HG03066 (cell line): ENCODE measurements at regions not wholly inside any gene's neighbourhood (a gene's known extent, or its start where the extent isn't known, plus 50 kb on each side); places are given as distances from the start of the nearest gene placed in this dataset.
"Not testable (repeated sequence)": the region's sequence is repeated elsewhere in the genome, so short reads cannot be mapped to it uniquely, and the experiment has no call there.

Source experiments
- ATAC-seq: cut with Tn5 transposase; IDR thresholded peaks from one replicate; pipeline ENCODE4 v1.9.1; 2021; ENCODE audit warnings: low read depth; ENCODE audit not compliant: unreplicated experiment

DNA sequence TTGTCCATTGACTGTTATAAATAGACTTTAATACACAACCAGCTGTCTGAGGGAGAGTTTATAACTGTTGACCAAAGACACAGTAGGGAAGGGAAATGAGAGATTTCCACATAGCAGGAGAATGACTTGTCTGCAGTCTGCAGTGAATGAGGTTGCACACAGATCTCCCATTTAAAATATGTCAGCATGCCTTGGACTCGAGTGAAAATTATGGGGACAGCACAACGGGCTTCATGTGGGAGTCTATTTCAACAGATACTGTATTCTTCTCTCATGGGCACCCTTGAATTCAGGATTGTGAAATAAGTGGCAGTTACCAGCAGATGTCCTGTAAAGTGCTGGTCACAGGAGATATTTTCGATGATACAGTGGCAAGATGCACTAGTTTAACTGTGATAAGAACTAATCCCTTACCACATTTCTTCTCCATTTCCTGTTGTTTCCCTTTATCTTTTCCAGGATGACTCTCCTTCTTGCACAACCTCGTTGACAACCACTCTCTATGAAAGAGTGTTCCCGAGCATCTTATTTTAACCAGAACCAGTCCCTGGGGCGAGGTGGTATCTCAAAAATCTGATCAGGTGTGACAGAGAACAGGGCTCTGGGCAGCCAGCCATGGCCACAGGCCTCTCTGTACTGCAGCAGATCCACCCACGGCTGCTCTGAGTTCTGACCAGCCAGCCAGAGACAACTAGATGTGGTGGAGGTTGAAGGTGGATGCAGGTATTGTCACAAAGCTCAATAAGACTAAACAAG is 51.5 kb upstream of the MAP3K1 start:
- ATAC-seq, result no peak

DNA sequence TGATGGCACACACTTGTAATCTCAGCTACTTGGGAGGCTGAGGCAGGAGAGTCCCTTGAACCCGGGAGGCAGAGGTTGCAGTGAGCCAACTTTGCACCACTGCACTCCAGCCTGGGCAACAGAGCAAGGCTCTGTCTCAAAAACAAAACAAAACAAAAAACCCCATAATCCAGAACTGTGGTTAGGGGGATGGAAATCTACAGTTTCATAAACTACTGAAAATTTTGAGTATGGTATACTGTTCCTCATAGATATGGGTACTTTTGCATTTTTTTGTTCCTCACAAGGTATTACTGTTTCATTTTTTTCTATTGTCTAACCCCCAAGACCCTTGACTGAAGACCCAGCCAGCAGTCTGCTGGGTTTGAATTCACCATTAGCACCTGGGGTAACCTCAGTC is 52.2 kb upstream of the MAP3K1 start:
- no peak for ATAC-seq

DNA sequence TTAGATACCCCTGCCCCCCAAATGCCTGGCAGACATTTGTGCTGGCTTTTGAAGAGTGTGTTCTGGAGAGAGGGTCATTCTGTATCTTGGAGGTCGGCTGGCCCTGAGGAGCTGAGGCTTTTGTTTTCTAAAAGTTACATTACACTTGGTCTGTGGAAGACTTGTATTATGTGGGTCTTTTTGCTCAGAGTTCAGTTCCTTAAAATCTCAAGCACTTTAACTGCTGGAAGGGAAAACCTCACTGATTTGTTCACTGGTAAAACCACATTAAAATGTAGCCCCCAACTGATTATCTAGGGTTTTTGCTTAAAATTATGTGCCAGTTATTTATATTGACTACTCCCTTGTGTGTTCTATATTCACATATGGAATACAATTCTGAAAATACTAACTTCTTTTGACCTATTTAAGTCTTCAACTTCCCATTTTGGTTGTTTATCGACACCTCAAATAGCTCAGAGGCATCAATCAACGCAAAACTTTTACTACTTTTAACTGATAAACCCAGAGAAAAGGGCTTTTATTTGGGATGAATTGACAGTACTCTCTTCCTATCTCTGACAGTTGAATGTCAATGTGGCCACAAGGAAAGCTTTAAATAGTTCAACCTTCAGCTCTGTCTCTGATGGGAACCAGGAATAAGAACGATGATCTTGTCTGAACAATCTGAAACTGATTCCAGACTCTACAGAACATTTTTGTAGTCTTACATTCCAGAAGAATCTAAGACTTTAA is 54.0 kb upstream of the MAP3K1 start:
- ATAC-seq, result no peak

DNA sequence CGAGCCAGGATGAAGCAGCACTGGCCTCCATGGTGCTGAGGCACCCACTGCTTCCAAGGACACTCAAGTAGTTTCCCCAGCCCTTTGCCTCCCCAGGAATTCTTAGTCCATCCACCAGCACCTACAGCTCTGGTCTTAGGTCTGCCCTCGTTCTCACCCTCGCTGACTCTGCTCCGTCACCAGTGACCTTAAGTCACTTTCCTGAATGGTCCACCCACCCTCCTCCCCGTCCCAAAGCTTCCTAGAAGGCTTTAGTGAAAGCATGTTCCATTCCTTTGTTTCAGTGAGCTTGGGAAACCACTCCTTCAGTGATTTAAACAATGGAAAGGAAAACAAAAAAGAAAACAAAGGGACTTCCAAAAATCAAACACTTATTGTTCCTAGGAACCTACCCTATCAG is 54.6 kb upstream of the MAP3K1 start:
- no peak for ATAC-seq

DNA sequence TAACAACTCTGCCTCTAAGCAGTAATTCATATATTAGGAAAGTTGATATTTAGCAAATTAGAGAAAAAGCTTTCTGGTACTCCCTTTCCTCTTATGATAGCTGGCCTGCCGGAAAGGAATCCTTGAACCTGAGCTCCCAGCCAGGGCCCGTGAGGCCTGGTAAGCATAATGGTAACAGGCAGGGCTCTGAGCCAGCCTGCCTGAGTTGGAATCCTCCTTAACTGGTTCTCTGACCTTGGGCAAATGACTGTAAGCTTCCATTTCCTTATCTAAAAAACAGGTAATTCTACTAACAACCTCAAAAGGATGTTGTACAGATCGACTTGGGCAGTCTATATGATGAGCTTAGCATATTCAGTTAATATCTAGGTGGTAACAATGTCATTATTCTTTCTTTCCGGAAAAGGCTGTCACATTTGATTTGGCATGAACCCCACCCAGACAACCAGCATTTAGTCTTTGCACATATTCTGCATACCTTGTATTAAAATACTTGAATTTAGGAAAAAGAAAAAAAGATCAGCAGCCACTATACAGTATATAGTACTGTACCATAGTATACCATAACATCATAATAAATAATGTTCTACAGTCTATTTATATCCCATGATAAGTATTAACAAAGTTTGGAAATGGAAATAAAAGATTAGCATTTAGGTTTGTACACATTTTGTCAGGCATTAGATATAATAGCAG is 55.7 kb upstream of the MAP3K1 start:
- ATAC-seq, result no peak

DNA sequence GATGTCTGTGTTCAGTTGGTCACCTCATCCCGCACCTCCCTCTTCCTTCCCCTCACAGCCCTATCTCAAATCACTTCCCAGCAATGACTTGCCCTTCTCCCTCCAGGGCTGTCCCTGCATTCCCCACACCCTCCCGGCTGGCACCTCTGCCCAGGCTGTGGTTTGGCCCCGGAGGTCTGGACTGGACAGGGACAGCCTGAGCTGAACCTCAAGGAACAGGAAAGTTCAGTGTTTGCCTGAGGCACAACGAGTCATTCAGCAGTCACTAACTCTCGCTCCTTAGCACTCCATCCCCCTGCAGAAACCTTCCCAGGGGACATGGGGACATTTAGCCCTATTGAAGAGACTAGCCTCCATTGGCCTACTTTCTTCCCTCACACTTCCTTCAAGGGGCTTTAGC is 58.3 kb upstream of the MAP3K1 start:
- ATAC-seq, result no peak

DNA sequence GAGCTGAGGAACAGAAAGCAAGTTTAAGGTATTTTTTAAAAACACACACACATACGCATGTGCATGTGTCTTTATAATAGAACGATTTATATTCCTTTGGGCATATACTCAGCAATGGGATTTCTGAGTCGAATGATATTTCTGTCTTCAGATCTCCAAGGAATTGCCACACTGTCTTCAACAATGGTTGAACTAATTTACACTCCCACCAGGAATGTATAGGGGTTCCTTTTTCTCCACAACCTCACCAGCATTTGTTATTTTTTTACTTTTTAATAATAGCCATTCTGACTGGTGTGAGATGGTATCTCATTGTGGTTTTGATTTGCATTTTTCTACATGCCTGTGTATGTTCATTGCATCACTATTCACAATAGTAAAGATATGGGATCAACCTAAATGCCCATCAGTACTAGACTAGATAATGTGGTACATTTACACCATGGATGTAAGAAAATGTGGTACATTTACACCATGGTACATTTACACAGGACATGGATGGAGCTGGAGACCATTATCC is 60.3 kb upstream of the MAP3K1 start:
- no peak for ATAC-seq

DNA sequence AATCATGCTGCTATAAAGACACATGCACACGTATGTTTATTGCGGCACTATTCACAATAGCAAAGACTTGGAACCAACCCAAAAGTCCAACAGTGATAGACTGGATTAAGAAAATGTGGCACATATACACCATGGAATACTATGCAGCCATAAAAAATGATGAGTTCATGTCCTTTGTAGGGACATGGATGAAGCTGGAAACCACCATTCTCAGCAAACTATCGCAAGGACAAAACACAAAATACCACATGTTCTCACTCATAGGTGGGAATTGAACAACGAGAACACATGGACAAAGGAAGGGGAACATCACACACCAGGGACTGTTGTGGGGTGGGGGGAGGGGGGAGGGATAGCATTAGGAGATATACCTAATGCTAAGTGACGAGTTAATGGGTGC is 61.8 kb upstream of the MAP3K1 start:
- not testable (repeated sequence) for ATAC-seq

DNA sequence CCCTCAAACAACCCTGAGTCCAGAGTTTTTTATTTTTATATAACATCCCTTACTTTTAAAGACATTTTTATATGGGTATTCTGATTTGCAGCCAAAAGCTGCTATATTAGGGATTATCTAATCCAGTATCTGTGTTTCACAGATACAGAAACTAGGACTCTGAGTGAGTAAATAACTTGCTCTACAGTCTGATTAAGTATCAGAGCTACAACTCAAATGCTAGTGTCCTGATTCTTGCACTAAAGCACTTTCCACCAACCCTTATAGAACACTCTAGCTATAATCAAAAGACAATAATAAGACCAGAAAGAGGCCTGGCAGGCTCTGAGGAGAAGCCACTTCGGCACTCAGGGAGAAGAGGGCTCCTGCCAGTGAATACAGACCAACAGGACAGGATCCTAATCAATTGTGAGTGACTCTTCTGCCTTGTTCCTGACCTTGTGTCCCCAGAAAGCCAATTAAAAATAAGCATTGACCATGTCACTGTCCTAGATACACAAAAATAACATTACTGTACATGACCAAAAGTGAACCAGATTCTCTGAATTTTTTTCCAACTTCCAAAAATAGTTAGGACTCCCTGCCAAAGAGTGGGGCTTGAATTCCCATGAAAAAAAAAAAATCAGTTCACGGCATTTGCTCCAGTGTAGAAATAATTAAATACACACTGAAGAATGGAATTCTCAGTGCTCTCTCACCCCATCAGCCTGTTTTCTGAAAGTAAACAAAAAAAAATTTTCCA is 63.6 kb upstream of the MAP3K1 start:
- ATAC-seq, result no peak

DNA sequence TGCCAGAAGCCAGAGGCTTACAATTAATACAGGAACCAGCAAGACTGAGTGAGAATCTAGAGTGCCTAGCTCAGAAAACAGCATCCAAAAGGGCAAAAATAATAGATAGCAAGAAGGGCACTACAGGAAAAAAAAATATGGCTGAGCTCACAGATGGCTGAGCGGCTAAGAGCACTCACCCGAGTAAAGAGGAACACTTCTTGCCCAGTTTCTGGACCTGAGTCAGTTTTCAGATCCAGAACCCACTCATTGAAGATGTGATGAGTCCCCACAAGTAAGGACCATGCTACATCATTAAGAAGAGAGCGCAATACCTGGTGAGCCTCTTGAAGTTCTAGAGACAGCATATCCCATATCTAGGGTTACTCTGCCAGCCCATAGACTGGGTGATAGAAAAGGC is 65.5 kb upstream of the MAP3K1 start:
- no peak for ATAC-seq

DNA sequence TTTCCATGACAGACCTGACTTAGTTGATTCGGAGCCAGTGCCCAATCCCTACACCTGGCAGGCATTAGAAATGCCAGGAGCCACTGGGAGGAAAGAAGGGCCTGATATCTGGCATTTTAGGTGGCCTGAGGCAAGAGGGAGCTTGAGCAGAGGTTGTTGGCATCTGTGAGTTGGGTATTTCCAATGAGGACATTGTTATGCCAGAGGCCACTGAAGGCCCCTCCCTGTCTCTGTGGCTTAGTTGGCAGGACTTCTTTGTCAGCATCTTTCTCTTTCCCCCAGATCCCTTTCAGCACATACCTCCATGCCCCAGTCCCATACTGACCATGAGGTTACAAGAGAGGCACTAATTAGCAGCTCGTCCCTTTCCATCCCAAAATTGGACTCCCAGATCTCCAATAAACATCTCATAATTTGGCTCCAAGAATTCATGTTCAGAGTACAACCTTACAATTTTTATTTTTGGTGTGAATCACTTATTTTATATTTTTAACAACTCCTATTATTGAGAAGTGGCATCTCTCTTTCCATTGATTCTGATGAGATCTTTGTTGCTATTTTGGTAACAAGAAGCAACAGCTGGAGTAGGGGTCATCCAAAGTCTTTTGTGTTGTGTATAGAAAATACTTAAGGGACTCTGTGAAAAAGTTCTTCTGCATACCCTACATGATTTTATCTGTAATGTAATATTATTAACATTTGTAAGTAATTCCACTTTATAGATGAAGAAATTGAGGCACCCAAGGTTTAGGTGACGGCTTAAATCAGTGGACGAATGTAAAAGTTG is 68.6 kb upstream of the MAP3K1 start:
- ATAC-seq, result no peak

DNA sequence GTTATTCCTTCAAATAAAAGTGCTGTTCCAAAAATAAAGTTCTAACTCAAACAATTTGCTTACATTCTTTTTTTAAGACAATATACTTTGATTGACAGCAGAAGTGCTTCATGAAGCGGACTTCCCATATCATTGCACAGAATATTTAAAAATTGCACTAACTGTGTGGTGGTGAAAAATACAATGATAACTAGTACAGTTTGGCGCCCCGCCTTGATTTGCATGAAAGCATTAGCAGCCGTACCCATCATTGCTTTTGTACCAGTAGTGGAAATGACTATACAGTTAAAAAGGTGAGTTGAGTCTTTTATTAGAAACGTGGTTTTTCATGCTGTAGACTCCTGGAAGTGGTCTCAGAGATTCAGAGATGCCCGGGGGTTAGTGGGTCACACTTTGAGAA is 69.5 kb upstream of the MAP3K1 start:
- ATAC-seq, result no peak

DNA sequence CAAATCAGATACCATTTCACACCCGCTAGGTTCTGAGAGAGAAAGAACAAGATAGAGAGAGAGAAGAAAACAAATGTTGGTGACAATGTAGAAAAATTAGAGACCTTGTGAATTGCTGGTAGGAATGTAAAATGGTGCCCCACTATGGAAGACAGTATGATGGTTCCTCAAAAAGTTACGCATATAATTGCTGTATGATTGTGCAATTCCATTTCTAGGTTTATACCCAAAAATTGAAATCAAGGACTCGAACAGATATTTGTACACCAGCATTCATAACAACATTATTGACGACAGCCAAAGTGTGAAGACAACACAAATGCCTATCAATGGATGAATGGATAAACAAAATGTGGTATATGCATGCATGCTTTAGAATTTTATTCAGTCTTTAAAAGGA is 74.5 kb upstream of the MAP3K1 start:
- ATAC-seq, result no peak

DNA sequence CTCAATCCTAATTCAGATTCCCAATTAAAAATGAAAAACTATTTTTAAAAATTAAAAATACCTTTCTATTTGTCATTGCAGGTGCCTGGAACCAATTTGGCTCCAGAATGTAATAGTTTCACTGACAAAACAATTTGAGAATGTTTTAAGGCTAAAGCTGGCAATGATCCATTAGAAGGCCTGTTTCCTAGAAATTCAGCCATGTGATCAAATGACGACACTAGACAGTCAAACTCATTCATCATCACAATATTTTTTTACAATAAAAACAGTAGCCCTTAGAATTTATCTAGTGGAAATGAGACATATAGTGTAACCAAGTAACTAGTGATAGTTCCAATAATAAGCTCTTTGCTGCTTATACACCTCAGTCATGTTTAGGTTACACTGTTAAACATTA is 75.4 kb upstream of the MAP3K1 start:
- no peak for ATAC-seq

DNA sequence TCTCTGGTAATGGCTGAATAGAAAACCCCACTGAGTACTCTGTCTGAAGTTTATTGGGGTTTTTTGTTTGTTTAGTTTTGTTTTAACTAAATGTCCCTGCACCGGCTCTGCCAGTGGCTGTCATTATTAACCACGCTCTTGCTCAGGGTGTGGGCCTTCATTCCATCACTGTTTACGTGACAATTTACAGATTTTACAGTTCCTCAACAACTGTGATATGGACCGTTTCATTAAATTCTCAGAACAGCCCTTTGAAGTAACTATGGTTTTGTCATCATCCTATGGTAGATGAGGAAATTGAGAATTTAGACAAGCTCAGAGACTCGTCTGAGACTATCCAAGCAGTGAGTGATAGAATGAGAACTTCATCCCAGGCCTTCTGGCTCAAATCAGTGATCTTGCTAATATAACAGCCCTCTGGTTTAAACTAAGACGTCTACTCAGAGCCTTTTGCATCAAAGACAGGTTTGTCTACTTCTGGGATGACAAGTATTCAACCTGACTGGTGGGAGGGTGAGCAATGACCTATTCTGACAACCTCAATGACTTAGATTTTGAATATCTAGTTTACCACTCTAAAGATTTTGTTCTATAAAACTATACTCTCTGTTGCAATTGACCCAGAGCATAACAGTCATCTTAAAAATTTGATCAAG is 77.3 kb upstream of the MAP3K1 start:
- ATAC-seq, result no peak

DNA sequence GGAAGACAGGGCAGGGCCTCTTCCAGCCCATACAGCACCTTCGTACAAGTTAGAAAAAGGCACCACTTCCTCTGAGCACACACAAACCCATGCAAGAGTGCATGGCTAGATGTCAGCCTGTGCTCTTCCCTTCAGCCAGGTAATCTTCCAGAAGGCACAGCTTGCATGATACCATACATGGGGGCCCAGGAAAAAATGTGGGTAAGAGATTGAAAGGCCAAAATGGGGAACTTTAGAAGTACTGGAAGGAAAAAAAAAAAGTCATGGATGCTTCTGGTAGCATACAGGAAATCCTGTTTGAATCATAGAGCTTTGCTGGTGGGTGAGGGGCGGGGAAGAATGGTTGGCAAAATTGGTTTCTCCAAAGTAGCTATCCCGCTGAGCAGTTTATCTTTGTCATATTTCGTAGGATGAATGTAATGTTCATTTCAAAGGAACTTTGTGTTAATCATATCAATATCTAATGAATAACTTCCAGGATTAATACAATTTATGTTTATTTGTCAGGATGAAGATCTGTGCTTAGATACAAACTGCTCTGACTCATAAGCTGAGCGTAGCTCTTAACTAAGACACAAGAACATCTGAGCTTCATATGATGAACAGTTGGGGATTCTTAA is 78.2 kb upstream of the MAP3K1 start:
- no peak for ATAC-seq

DNA sequence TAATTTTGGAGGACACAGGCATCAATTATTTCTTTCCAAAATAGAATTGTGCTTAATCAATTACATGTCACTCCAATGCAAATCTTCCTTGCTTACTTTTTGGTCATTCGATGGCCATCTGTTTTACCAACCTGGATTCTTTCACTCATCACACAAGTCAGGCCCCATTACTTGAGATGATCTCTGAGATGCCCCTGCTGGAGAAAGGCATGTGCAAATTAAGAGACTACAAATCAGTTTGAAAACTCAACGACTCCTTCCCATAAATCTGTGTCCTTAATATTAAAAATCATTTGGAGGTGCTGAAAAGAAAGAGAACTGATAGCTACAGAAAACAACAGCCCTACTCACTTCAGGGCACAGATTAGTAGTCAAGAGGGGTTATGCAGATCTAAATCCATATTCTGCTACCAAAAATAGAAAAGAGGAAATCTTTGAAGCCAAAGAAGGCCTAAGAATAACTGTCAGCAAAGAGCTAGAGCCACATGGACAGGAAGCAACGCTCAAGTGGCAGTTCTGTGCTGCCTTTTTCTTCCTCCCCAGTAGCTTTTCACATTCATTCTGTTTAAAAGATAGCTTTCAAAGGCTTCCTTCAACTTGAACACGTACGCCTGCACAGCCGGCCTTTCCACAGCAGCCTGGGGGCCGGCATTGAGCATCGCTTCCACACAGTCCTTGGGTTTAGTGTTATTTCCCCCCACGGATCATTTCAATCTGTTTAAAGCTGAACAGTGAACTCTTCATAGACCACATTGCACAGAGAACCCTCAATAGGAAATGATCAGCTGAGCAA is 79.3 kb upstream of the MAP3K1 start:
- no peak for ATAC-seq

DNA sequence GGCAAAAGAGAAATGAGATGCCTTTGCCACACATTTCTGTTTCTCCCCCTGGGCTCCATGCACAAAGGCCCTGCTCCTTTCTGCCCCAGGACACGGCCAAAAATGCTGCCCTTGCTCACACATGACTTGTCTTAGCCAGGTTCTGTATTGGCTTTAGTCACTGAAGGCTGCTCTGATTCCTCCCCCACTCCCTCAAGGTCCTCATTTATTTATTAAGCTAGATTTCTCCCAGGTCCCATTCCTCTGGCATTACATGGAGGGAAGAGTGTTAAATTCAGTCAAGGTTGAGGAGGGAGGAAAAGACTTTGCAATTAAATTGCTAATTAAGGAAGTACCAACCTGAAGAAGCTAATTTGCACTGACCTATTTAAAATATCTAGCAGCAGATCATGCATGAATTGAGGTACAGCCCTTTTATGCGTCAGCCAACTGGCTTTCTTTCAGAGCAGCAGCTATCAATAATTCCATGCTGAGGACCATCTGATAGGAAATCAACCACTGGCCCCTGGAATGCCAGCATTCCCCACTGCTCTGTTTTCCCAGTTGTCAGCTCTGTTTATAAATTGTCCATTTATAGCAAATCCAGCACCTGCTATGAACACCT is 81.2 kb upstream of the MAP3K1 start:
- no peak for ATAC-seq
